HG03460 (cell line): ENCODE measurements at regions not wholly inside any gene's neighbourhood (a gene's known extent, or its start where the extent isn't known, plus 50 kb on each side); places are given as distances from the start of the nearest gene placed in this dataset.
"Not testable (repeated sequence)": the region's sequence is repeated elsewhere in the genome, so short reads cannot be mapped to it uniquely, and the experiment has no call there.

Source experiments
- ATAC-seq: cut with Tn5 transposase; IDR thresholded peaks from one replicate; pipeline ENCODE4 v1.9.1; 2021; ENCODE audit not compliant: unreplicated experiment

DNA sequence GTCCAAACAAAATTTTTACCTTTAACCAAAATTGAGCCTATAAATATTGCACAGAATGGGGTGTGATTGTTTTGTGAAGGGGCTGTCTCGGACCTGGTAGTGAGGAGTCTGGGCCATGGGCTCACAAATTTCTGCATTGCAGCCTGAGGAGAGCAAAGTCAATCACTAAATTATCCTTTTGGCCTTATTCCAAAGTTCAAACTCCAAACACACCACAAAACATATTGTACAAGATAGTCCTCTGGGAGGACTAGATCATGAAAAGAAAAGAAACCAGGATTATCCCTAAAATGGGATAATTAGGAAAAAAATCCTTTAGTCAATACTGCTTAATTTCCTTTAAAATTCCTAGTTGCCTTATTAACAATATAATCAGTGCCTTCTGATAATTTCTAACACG is 115.5 kb downstream of the BUB3 start:
- no peak for ATAC-seq

DNA sequence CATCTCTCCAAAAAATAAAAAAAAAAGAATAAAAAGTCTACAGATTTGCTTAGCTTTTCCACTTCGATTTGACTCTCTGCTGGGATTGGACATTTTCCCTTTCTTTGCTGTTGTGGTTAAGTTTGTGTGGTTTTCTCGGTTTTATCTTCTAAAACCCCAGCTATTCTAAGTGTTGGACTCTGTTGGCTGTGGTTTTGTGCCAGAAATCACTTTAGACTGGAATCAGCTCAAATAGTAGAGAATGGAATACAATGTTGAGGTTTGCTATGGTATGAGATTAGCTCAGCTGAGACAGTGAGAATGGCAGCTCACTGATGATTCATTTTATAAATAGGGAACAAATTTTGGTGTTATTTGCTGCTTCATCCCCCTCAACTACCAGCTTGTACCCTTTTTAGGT is 116.0 kb downstream of the BUB3 start:
- no peak for ATAC-seq

DNA sequence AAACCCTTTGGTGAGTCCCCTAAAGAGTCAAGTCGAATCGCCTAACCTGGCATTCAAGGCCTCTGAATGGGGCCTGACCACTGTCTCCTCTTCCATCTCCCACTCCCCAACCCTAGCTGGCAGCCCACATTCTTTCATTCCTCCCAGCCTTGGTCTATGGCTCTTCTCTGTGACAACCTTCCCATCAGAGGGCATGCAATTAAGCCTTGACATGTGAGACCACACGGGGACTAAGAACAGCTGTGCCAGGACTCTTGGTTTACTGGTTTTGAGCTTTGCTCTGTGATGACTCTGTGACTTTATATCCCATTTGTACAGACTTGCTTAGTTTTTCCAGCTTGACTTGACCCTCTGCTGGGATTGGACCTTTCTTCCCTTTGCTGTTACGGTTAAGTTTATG is 116.6 kb downstream of the BUB3 start:
- no peak for ATAC-seq

DNA sequence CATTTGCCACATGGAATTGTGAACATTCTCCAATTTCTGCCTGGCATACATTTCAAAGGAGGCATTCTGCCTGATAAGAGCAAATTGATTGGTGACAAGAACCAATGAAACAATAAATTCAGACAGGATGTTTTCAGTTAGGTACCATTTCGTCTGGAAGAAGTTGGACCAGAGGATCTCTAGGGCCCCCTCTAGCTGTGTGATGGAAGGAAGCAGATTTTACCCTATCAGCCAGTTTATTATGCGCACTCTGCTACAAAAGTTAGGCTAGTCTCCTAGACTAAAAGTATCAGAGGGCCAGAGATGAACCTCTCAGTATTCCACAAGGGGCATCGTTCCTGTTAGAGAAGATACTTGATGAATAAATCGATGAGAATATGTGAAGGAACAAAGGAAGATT is 118.0 kb downstream of the BUB3 start:
- no peak for ATAC-seq

DNA sequence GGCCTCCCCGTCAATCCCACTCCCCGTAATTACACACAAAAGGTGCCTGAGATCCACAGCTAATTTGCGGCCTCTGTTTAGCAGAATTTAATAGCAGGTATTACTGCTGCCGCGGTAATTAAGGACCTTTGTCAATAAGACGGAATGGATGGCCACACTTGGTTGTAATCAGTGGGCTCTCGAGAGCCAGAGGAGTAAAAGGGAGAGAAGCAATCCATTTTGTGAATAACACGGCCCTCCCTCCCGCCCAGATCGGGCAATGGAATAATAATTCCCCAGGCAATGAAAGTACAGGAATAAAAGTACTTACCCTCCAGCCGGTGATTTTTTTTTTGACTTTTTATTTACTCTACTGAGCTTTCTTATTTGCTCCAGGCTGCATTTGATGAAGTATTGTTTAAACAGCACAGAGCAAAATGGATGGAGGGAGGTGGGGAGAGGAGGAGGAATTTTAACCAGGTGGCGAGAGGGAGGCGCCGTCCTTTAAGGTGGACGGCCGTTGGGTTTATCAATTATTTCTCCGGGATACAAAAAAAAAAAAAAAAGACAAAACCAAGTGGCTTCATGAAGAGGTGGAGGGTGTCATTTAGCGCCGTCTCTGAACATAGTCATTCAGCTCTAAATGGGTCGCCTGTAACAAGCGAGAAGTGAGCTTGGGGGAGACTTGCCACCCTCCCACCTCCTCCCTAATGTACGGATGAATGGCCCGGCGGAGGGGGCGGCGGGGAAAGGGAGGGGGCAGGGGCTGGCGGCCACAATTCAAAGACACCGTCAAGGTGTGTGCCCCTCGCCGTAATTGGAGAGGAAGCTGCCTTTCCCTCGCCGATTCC is 120.3 kb downstream of the BUB3 start:
- ATAC-seq, result no peak

DNA sequence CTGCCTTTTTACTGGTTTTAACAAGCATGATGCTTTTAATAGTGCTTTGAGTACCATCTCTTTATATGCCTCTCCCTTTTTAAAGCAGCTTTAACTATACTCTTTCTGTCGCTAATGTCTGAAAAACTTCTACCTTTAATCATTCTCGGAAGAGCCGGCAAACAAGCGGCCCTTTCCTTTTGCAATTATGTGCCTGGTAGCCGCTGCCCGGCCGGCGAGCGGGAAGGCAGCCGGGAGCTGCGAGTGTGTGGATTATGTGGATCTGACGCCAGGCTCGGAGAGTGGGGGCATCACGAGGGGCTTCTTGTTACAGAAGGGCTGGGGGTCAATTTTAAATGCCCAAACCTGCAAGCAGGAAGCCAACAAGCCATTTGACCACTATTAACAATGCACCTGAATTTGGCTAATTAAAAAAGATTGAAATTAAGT is 120.9 kb downstream of the BUB3 start:
- ATAC-seq, result no peak

DNA sequence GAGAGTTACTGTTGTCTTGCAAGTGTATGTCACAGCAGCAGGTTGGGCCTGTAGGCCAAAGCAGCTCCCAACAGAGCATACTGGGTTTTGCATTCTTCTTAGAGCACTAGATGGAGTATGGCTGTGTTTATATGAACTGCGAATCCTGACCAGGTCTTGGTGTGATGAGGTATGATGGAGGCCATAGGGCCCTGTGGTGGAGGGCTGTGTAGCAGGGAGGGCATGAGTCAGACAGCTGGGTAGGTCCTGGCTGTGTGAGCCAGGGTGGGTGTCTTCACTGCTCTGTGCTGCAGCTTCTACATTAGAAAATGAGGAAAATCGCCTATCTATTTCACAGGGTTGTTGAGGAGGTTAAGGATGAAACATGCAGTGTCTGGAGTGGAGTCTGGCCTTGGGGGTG is 124.2 kb downstream of the BUB3 start:
- no peak for ATAC-seq

DNA sequence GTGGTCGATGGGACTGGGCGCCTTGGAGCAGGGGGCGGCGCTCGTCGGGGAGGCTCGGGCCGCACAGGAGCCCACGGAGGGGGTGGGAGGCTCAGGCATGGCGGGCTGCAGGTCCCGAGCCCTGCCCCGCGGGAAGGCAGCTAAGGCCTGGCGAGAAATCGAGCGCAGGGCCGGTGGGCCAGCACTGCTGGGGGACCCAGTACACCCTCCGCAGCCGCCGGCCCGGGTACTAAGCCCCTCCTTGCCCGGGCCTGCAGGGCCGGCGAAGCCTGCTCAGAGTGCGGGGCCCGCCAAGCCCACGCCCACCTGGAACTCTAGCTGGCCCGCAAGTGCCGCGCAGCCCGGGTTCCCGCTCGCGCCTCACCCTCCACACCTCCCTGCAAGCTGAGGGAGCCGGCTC is 129.2 kb downstream of the BUB3 start:
- ATAC-seq, result not testable (repeated sequence)

DNA sequence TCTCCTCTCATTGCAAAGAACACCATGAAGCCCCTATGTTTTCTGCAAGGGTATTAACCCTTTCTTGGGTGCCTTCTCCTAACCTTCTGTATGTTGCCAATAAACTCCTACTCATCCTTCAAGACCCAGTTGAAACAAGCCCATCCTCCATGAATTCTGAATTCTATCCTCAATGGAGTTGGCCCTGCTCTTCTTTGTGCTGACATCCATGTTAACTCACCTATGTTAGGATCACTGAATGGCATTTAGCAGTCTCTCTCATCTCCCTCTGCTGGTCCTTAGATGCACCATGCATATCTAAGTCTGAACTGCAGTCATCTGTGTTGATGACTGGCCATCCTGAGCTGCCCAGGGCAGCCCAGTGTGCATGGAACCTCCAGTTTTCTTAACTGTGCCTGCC is 129.8 kb downstream of the BUB3 start:
- no peak for ATAC-seq

DNA sequence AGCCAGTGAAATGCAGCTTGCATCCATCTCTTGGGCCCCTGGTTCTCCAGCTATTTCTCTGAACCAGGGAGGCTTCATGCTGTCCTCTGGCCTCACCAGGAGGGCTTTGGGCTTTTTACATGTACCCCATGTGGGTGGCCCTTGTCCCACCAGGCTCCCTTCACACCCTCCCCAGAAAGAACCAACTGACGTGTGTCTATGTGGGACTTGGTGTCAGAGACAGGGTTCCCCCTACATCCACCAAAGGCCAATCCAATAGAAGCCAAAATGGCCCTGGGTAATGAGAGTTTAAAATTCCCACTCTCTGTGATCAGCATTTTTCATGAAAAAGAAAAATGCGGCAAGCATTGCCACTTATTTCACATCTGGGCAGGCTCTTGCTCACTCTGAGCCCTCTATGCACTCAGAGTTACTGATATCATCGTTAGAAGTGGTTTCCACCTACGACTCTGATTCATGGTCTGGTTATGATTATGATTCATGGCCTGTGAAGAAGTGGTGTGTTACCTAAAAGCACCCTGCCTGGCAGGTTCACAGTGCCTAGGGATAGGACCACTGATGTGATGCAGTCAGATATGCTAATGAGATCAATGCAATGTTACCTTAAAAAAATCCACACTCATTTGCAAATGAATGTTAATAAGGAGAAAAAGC is 133.5 kb downstream of the BUB3 start:
- ATAC-seq, result no peak

DNA sequence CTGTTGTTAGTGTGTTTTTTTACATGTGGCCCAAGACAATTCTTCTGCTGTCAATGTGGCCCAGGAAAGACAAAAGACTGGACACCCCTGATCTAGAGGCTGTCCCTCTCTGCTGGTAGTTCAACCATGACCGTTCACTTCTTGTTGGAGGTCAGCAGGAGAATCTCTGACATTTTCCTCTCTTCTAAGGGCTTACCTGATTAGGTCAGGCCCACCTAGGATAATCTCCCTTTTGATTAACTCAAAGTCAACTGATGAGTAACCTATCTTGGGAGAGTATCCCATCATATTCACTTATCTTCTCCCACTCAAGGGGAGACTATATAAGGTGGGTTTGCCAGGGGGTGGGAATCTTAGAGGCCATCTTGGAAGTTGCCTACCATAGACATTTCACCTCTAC is 135.2 kb downstream of the BUB3 start:
- no peak for ATAC-seq

DNA sequence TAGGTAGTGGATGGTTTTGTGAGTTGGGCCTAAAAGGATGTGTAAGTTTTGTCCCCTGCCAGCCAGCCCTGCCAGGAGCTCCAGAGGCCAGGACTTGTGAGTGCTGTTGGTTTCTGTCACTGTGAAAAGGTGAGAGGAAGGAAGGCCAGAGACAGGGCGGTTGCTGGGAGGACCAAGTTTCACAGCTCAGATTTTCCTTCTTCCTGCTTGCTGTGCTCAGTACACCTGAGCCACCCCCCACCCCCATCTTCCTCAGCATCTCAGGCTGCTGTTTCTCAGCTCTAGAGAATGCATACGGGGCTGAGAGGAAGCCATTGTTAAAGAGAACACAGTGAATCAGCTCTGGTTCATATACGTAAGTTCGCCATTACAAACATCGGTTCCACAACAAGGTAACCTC is 139.9 kb downstream of the BUB3 start:
- ATAC-seq, result no peak

DNA sequence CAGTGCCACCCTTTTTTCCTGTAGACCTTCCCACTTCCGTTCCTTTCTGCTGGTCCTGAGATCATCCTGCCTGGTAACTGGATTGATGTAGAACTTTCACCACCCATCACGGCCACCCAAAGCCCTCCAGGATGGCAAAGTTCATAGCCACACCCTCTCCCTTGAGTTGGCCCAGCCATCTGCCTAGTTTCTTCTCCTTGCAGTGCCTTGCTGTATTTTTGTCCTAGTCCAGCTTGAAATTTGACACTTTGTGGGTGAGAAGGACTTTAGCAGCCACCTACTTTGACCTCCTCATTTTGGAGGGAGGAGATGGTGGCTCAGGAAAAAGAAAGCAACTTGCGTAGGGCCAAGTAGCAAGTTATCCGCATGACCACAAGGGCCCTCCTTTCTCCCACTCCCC is 140.7 kb downstream of the BUB3 start:
- no peak for ATAC-seq

DNA sequence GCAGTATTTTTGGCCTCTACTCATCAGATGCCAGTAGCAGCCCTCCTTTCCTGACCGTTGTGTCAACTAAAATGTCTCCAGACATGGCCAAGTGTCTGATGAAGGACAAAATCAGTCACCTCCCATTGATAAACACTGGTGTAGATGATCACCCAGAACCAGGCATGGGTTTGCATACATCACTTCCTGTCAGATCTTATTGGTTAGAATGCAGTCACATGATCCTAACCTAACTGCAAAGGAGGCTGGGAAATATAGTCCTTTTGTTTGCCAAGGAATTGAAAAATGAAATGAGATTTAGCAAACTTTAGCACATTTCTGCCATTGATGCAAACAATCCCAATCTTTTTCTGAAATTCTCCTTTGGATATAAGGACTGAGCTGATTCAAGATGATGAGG is 141.4 kb downstream of the BUB3 start:
- ATAC-seq, result no peak

DNA sequence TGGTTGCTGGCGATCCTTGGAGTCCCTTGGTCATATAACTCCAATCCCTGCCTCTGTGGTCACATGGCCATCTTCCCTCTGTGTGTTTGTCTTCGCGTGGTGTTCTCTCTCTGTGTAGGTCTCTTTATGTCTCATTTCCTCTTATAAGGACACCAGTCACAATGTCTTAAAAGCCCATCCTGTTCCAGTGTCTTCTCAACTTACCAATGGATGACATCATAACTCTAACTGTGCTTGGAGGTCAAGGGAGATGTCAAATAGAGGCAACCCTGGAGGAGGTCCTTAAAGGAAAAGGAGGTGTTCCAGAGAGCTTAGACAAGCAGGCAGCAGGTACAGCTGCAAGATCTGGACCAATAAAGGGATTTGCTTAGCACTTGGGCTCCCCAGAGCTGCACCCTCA is 143.0 kb downstream of the BUB3 start:
- ATAC-seq, result no peak

DNA sequence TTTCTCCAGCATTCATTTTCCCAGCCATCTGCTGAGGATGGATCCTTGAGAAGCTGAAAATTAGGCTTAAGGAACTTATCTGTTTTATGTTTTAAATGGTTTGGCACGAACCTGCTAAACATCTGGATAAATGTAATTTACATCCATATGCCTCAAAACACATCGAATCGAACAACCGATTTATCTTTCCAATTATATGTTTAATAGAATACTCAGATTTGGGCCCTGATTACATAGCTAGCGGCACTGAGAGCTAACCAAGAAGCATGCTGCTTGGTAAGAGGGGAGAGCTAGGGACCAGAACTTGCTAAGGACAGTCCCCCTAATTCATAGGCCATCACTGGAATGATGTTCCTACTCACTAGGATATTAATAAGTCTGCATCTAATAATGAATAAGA is 144.4 kb downstream of the BUB3 start:
- no peak for ATAC-seq

DNA sequence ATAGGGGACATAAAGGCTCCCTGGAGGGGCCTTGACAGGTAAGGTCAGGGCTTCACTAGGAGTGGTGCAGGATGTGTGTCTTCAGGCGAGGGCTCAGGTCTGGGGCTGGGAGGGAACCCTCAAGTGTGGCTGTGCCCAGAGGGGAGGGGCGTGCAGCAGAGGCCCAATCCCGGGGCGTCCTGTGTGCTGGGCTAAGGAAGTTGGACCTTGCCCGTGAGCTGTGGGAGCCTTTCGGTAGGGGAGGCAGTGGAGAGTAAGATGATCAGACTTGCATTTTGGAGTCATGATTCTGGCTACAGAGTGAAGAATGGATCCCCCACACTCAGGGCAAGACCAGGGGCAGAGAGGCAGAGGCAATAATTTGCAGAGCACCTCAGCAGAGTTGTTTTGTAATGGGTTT is 145.4 kb downstream of the BUB3 start:
- ATAC-seq, result no peak

DNA sequence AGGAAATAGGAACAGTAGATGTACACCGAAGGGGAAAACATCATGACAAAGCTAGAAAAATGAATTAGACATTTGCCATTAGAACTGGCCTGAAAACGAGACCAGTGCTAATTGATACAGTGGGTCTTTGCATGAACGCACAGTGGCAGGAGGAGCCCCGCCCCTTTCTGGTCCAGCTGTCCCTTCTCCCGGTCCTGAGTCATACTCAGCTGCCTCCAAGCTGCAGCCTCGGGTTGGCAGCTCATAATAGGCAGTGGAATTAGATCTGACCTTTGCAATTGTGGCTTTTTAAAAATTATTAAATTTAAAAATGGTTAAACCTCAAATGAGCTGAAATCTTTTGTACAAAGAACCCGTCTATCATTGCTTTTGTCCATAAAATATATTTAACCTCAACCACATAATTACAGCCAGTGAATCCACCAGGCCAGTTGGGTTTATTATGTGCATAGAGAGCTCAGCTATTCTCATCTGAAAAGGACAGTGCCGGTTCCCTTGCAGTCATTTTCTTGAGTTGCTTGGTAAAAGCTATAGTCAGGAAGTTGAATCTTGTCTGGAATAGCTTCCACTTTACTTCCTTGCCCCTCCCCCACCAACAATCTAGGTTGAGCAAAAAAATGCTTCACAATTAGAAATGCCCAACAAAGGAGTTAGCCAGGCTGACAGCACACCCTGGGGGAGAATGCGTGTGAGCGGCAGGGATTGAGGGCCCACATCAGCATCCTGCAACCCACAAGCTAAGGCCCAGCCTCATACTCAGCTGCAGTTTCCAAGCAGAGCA is 147.1 kb downstream of the BUB3 start:
- no peak for ATAC-seq

DNA sequence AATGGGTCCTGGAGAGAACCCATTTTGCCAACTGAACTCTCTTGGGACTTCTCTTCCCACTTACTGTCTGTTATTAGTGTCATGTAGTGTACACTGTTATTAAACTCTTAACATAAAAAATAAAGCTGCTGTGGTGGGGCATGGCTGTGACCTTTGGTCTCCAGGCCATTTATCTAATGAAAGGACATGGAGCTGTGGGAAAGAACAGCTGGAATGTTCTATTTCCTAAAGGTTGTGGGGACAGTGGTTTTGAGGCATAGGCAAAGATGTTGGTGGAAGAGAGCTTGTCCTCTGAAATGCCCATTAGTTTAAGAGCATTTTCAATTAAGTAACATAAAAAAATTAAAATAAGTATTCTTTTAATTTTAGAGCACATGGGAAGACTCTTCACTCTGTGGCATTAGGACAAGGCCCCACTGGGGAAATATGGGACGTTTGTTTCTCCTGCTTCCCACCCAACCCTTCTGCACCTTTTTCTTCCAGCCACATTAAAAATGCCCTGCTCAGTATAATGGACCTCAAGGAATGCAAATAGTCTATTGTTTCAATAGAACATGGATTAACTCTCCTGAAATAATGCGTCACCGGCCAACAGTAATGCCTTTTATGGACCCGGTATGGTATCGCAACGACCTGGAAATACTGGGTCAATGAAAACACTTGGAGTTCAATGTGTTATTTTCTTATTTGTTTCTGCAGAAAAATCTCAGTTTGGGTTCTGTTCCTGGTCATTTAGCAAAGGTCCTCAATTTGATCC is 149.6 kb downstream of the BUB3 start:
- no peak for ATAC-seq

DNA sequence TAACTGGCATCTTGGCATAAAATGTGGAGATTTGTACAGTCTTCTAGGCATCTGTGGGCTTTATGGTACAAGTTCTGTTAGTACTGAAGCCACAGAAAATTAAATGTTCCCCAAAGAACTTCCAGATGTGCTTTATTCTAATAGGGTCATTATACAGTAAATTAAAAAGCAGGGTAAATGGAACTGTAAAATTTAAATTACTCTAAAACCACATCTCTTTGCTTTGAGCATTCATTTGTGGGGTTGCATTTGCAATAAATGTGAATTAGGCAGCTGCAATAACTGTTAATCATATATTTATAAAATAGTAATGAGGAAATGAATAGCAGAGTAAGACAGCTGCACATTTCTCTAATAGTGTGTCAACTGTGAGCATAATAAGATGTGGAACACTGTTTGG is 151.5 kb downstream of the BUB3 start:
- no peak for ATAC-seq

DNA sequence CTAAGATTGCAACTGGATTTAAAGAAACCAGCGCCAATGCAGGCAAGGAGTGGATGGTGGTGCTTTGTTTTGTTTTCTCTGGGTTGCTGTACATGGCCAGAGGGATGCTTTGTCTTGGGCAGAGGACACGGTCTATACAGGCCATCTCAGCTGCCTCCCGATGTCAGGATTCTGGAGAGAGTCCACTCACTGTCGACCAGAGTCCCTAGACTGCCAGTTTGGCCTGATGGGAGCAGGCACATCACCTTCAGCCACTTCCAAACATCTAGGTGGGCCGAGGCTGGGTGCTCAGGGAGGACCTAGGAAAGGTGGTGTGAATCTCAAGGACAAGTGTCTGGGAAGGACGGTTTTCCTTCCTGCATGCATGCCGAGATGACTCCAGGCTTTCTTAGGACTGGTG is 152.1 kb downstream of the BUB3 start:
- no peak for ATAC-seq
